Keratinocyte (primary cell): ENCODE measurements at regions not wholly inside any gene's neighbourhood (a gene's known extent, or its start where the extent isn't known, plus 50 kb on each side); places are given as distances from the start of the nearest gene placed in this dataset.

Source experiments
- EZH2 ChIP-seq: IDR thresholded peaks from one replicate; pipeline ENCODE4 v1.6.1; 2012; ENCODE audit warnings: inconsistent platforms, mild to moderate bottlenecking, low read length, moderate library complexity
- TF ChIP-seq, protein P1 (sequence below), 3 experiments: IDR thresholded peaks in 1 of 3; conservative IDR thresholded peaks in 1 of 3; optimal IDR thresholded peaks in 1 of 3; 2 replicates in 2 of 3; 3 replicates in 1 of 3; pipeline versions ENCODE3 to v1.5.1; 2011; ENCODE audit warnings: low read length in 3 of 3, mild to moderate bottlenecking in 3 of 3, moderate library complexity in 2 of 3, control low read depth in 1 of 3, inconsistent platforms in 1 of 3; ENCODE audit not compliant: insufficient read depth in 2 of 3; ENCODE audit errors: extremely low read depth in 1 of 3

DNA sequence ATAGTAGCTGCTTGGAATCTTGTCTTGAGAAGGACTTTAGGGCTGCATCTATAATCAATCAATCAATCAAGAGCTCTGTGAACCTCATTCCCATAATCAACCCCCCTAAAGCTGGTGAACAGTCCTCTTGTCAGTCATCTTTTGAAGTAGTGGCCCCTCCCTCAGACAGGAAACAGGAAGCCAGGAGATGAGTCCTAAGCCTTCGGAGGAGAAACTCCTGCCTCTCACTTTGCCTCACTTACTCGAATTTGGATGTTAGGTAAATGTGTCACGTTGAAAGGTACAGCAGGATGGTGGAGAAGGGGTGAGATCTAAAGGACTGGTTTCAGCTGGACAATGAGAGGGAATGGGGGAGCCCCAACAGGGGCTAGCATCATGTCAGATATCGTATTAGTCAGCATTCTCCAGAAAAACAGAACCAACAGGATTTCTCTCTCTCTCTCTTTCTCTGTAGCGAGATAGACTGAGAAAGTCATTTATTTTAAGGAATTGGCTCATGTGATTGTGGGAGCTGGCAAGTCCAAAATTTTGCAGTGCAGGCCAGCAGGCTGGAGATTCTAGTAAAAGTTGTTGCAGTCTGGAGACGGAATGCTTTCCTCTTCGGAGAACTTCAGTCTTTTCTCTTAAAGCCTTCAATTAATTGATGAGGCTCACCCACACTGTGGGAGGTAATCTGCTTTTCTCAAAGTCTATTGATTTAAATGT, 144.4 kb upstream of the PWP1 start:
- TF ChIP-seq, protein P1, sequence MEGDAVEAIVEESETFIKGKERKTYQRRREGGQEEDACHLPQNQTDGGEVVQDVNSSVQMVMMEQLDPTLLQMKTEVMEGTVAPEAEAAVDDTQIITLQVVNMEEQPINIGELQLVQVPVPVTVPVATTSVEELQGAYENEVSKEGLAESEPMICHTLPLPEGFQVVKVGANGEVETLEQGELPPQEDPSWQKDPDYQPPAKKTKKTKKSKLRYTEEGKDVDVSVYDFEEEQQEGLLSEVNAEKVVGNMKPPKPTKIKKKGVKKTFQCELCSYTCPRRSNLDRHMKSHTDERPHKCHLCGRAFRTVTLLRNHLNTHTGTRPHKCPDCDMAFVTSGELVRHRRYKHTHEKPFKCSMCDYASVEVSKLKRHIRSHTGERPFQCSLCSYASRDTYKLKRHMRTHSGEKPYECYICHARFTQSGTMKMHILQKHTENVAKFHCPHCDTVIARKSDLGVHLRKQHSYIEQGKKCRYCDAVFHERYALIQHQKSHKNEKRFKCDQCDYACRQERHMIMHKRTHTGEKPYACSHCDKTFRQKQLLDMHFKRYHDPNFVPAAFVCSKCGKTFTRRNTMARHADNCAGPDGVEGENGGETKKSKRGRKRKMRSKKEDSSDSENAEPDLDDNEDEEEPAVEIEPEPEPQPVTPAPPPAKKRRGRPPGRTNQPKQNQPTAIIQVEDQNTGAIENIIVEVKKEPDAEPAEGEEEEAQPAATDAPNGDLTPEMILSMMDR (optimal IDR thresholded peaks at IDR 0.05 in 1 of 3, IDR thresholded peaks at IDR 0.05 in 1 of 3, conservative IDR thresholded peaks at IDR 0.05 in 1 of 3; ENCODE audit: extremely low read depth in 1 of 3, insufficient read depth in 2 of 3, low read length in 3 of 3): no peak
- no peak for TF ChIP-seq EZH2
